HEK293 (cell line): ENCODE measurements at regions not wholly inside any gene's neighbourhood (a gene's known extent, or its start where the extent isn't known, plus 50 kb on each side); places are given as distances from the start of the nearest gene placed in this dataset.

Experiments used
- CTCF ChIA-PET: fragments of 350-600 bp; formaldehyde crosslinking; extraction: SDS; loops from one replicate; lab custom pipeline; 2021; ENCODE audit warnings: antibody characterized with exemption; lab: Yijun Ruan, JAX
- POLR2A ChIA-PET: fragments of 300-600 bp; formaldehyde crosslinking; extraction: SDS; loops from one replicate; lab custom pipeline; 2020; ENCODE audit warnings: antibody characterized with exemption, inconsistent platforms; lab: Yijun Ruan, JAX
- H3K27ac ChIP-seq: fragments of 200-500 bp; sonication (Bioruptor generic); 2 replicates; pipeline ENCODE4 v1.5.1; 2014; ENCODE audit warnings: low read depth, low read length, control low read depth, inconsistent platforms; ENCODE audit errors: extremely low read depth
- H3K36me3 ChIP-seq, 2 experiments: fragments of 200-500 bp in 1 of 2; sonication (Bioruptor generic) in 1 of 2; 1 replicate in 1 of 2; 2 replicates in 1 of 2; pipeline ENCODE4 v1.5.1; 2014 to 2017; ENCODE audit warnings: inconsistent platforms in 2 of 2, low read length in 2 of 2; ENCODE audit not compliant: control insufficient read depth in 2 of 2, insufficient read depth in 1 of 2
- H3K4me1 ChIP-seq: fragments of 200-500 bp; sonication (Bioruptor generic); 2 replicates; pipeline ENCODE4 v1.5.1; 2014; ENCODE audit warnings: mild to moderate bottlenecking, low read length, inconsistent platforms; ENCODE audit not compliant: control insufficient read depth, insufficient read depth
- H3K4me3 ChIP-seq: 2 replicates; pipeline ENCODE4 v1.5.1; 2011; ENCODE audit warnings: low read depth, mild to moderate bottlenecking, control low read depth, low read length, moderate library complexity
- H3K9me3 ChIP-seq: fragments of 200-500 bp; sonication (Bioruptor generic); 2 replicates; pipeline ENCODE4 v1.5.1; 2014; ENCODE audit warnings: low read depth, low read length, inconsistent platforms; ENCODE audit not compliant: control insufficient read depth, insufficient read depth
- FEZF1 ChIP-seq: fragments of 450-650 bp; formaldehyde crosslinking; IDR thresholded peaks from 2 replicates; pipeline ENCODE4 v1.5.1; 2016; ENCODE audit warnings: missing biosample characterization, missing genetic modification characterization
- TCF7L2 ChIP-seq: IDR thresholded peaks from 2 replicates; pipeline ENCODE4 v1.6.1; 2011; ENCODE audit warnings: low read depth, mild to moderate bottlenecking, inconsistent platforms, low read length, moderate library complexity, borderline replicate concordance
- YY1 ChIP-seq: fragments of 450-650 bp; formaldehyde crosslinking; IDR thresholded peaks from 2 replicates; pipeline ENCODE4 v1.5.1; 2018; ENCODE audit warnings: missing biosample characterization, missing genetic modification characterization
- ZBTB21 ChIP-seq: fragments of 450-650 bp; formaldehyde crosslinking; IDR thresholded peaks from 2 replicates; pipeline ENCODE4 v1.5.1; 2017; ENCODE audit warnings: missing biosample characterization, missing genetic modification characterization
- ZBTB48 ChIP-seq: fragments of 450-650 bp; formaldehyde crosslinking; IDR thresholded peaks from 2 replicates; pipeline ENCODE4 v1.5.1; 2016; ENCODE audit warnings: missing biosample characterization, missing genetic modification characterization
- ZNF157 ChIP-seq: fragments of 450-650 bp; formaldehyde crosslinking; IDR thresholded peaks from 2 replicates; pipeline ENCODE4 v1.5.1; 2016; ENCODE audit warnings: missing biosample characterization, missing genetic modification characterization
- ZNF174 ChIP-seq: fragments of 450-650 bp; formaldehyde crosslinking; IDR thresholded peaks from 2 replicates; pipeline ENCODE4 v1.5.0; 2017; ENCODE audit warnings: missing biosample characterization, mild to moderate bottlenecking, missing genetic modification characterization
- ZNF19 ChIP-seq: fragments of 450-650 bp; formaldehyde crosslinking; IDR thresholded peaks from 2 replicates; pipeline ENCODE4; 2016; ENCODE audit warnings: missing biosample characterization, missing genetic modification characterization, low read depth
- ZNF211 ChIP-seq: fragments of 450-650 bp; formaldehyde crosslinking; IDR thresholded peaks from 2 replicates; pipeline ENCODE4 v1.5.1; 2016; ENCODE audit warnings: low read depth, missing biosample characterization, missing genetic modification characterization
- ZNF223 ChIP-seq: fragments of 450-650 bp; formaldehyde crosslinking; IDR thresholded peaks from 2 replicates; pipeline ENCODE4 v1.5.1; 2016; ENCODE audit warnings: missing biosample characterization, missing genetic modification characterization
- ZNF311 ChIP-seq: fragments of 450-650 bp; formaldehyde crosslinking; IDR thresholded peaks from 2 replicates; pipeline ENCODE4 v1.5.1; 2017; ENCODE audit warnings: missing biosample characterization, missing genetic modification characterization, borderline replicate concordance
- ZNF354C ChIP-seq: fragments of 450-650 bp; formaldehyde crosslinking; IDR thresholded peaks from 2 replicates; pipeline ENCODE4 v1.5.1; 2016; ENCODE audit warnings: missing biosample characterization, missing genetic modification characterization, low read depth, borderline replicate concordance
- ZNF362 ChIP-seq: fragments of 450-650 bp; formaldehyde crosslinking; IDR thresholded peaks from 2 replicates; pipeline ENCODE4 v1.5.1; 2016; ENCODE audit warnings: missing biosample characterization, missing genetic modification characterization
- ZNF48 ChIP-seq: fragments of 450-650 bp; formaldehyde crosslinking; IDR thresholded peaks from 2 replicates; pipeline ENCODE4 v1.5.1; 2016; ENCODE audit warnings: missing biosample characterization, missing genetic modification characterization
- ZNF549 ChIP-seq: fragments of 450-650 bp; IDR thresholded peaks from 2 replicates; pipeline ENCODE4 v1.5.1; 2018; ENCODE audit warnings: missing biosample characterization, missing genetic modification characterization, mild to moderate bottlenecking, inconsistent platforms, moderate library complexity
- ZNF600 ChIP-seq: fragments of 450-650 bp; formaldehyde crosslinking; IDR thresholded peaks from 2 replicates; pipeline ENCODE4 v1.5.1; 2016; ENCODE audit warnings: missing biosample characterization, missing genetic modification characterization
- ZNF610 ChIP-seq: fragments of 450-650 bp; formaldehyde crosslinking; IDR thresholded peaks from 2 replicates; pipeline ENCODE4 v1.5.1; 2016; ENCODE audit warnings: missing biosample characterization, missing genetic modification characterization, borderline replicate concordance
- ZNF639 ChIP-seq: fragments of 450-650 bp; formaldehyde crosslinking; IDR thresholded peaks from 2 replicates; pipeline ENCODE4 v1.5.1; 2016; ENCODE audit warnings: missing biosample characterization, missing genetic modification characterization
- ZNF76 ChIP-seq: fragments of 450-650 bp; formaldehyde crosslinking; IDR thresholded peaks from 2 replicates; pipeline ENCODE4; 2016; ENCODE audit warnings: low read depth, missing biosample characterization, missing genetic modification characterization, borderline replicate concordance
- ZSCAN16 ChIP-seq: fragments of 450-650 bp; formaldehyde crosslinking; IDR thresholded peaks from 2 replicates; pipeline ENCODE4 v1.5.1; 2016; ENCODE audit warnings: missing biosample characterization, missing genetic modification characterization
- TF ChIP-seq, protein P1 (sequence below): fragments of 450-650 bp; formaldehyde crosslinking; IDR thresholded peaks from 2 replicates; pipeline ENCODE4 v1.5.1; 2016; ENCODE audit warnings: missing biosample characterization, missing genetic modification characterization, low read depth
- TF ChIP-seq, protein P2 (sequence below): fragments of 450-650 bp; formaldehyde crosslinking; IDR thresholded peaks from 2 replicates; pipeline ENCODE4 v1.5.1; 2016; ENCODE audit warnings: missing biosample characterization, missing genetic modification characterization
- TF ChIP-seq, protein P3 (sequence below): fragments of 450-650 bp; formaldehyde crosslinking; IDR thresholded peaks from 2 replicates; pipeline ENCODE4 v1.5.1; 2016; ENCODE audit warnings: missing biosample characterization, missing genetic modification characterization
- TF ChIP-seq, protein P4 (sequence below): fragments of 450-650 bp; formaldehyde crosslinking; IDR thresholded peaks from 2 replicates; pipeline ENCODE4 v1.5.1; 2016; ENCODE audit warnings: missing biosample characterization, missing genetic modification characterization

DNA sequence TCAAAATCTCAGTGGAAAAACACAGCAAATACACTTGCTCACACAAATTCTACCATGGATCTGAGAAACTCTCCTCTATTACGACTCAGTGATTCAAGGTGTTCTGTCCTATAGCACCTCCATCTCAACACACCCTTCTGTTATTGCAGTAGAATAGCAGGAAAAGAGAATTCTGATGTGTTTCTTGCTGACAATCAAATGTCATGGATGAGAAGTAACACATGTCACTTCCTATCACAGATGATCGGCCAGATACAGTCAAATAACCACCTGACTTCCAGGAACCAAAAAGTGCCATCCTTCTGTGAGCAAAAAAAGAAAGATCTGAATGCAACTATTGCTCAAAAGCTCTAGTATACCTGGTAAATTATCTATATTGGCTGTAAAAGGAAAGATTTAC, 734.2 kb upstream of the GBE1 start:
- no peak for TF ChIP-seq ZNF610 (tag by site-specific recombination)
- TF ChIP-seq, protein P1, sequence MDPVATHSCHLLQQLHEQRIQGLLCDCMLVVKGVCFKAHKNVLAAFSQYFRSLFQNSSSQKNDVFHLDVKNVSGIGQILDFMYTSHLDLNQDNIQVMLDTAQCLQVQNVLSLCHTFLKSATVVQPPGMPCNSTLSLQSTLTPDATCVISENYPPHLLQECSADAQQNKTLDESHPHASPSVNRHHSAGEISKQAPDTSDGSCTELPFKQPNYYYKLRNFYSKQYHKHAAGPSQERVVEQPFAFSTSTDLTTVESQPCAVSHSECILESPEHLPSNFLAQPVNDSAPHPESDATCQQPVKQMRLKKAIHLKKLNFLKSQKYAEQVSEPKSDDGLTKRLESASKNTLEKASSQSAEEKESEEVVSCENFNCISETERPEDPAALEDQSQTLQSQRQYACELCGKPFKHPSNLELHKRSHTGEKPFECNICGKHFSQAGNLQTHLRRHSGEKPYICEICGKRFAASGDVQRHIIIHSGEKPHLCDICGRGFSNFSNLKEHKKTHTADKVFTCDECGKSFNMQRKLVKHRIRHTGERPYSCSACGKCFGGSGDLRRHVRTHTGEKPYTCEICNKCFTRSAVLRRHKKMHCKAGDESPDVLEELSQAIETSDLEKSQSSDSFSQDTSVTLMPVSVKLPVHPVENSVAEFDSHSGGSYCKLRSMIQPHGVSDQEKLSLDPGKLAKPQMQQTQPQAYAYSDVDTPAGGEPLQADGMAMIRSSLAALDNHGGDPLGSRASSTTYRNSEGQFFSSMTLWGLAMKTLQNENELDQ (tag by site-specific recombination), result no peak
- TF ChIP-seq ZNF600, result no peak
- TF ChIP-seq ZNF223 (tag by site-specific recombination), result no peak
- TF ChIP-seq YY1 (tag by site-specific recombination), result no peak
- TF ChIP-seq ZSCAN16 (tag by site-specific recombination), result no peak
- no peak overlapping the region for H3K27ac ChIP-seq
- no peak overlapping the region for H3K4me3 ChIP-seq
- no peaks in the 10 kb centered on the region for H3K9me3 ChIP-seq
- no peaks in the 10 kb centered on the region for H3K36me3 ChIP-seq
- H3K4me1 ChIP-seq, result no peaks in the 10 kb centered on the region
- POLR2A ChIA-PET, result no interaction called here
- CTCF ChIA-PET, result interaction anchor here (0.6 kb wide), 1 partner anchor 18 kb away, joined by 3 read pairs; no protein-coding TSS in a partner anchor

DNA sequence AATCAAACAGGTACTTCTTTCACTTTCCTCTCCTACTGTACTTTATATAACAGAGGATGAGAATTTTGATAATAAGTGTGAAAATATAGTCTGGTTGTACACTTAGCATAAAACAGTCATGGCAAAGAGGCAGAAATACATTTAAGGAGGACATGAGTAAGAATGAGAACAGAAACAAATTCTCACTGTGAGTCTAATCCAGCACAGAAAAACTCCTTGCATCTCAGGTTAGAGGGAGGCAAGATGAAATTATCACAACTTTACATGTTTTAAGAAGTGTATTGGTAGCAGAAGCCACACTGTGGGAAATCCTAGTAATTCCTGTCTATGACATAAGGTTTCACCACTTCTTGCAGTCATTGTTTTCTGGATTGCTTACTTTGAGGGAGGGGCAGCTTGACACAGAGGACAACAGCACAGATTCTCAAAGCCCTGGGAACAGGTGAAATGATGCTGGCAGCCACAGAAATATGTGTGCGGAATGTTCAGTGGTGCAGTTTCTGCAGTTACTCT, 733.6 kb upstream of the GBE1 start:
- H3K36me3 ChIP-seq, result no peaks in the 10 kb centered on the region
- POLR2A ChIA-PET, result no interaction called here
- TF ChIP-seq TCF7L2 (no peak), ZNF48 (tag by site-specific recombination) (no peak), ZNF76 (no peak), ZNF639 (no peak), ZBTB21 (tag by site-specific recombination) (no peak), ZNF311 (tag by site-specific recombination) (no peak)
- TF ChIP-seq, protein P2, sequence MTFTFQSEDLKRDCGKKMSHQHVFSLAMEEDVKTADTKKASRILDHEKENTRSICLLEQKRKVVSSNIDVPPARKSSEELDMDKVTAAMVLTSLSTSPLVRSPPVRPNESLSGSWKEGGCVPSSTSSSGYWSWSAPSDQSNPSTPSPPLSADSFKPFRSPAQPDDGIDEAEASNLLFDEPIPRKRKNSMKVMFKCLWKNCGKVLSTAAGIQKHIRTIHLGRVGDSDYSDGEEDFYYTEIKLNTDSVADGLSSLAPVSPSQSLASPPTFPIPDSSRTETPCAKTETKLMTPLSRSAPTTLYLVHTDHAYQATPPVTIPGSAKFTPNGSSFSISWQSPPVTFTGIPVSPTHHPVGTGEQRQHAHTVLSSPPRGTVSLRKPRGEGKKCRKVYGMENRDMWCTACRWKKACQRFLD, result no peak
- H3K9me3 ChIP-seq, result no peaks in the 10 kb centered on the region
- CTCF ChIA-PET, result no interaction called here
- H3K4me1 ChIP-seq, result no peaks in the 10 kb centered on the region
- no peak overlapping the region for H3K4me3 ChIP-seq
- no peak overlapping the region for H3K27ac ChIP-seq

- H3K9me3 ChIP-seq, result no peaks in the 10 kb centered on the region
- ChIA-PET CTCF (no interaction called here), POLR2A (no interaction called here)
- H3K27ac ChIP-seq, result no peak overlapping the region
- H3K36me3 ChIP-seq, result no peaks in the 10 kb centered on the region
- no peaks in the 10 kb centered on the region for H3K4me1 ChIP-seq
- H3K4me3 ChIP-seq, result no peak overlapping the region
- TF ChIP-seq ZNF362 (tag by site-specific recombination) (no peak), FEZF1 (no peak), ZBTB48 (tag by site-specific recombination) (no peak), ZNF157 (tag by site-specific recombination) (no peak), ZNF211 (tag by site-specific recombination) (no peak), ZNF549 (no peak), ZNF174 (tag by site-specific recombination) (no peak), ZNF354C (tag by site-specific recombination) (no peak), ZNF19 (no peak)
- TF ChIP-seq, protein P3, sequence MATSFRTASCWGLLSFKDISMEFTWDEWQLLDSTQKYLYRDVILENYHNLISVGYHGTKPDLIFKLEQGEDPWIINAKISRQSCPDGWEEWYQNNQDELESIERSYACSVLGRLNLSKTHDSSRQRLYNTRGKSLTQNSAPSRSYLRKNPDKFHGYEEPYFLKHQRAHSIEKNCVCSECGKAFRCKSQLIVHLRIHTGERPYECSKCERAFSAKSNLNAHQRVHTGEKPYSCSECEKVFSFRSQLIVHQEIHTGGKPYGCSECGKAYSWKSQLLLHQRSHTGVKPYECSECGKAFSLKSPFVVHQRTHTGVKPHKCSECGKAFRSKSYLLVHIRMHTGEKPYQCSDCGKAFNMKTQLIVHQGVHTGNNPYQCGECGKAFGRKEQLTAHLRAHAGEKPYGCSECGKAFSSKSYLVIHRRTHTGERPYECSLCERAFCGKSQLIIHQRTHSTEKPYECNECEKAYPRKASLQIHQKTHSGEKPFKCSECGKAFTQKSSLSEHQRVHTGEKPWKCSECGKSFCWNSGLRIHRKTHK (tag by site-specific recombination), result no peak
- TF ChIP-seq, protein P4, sequence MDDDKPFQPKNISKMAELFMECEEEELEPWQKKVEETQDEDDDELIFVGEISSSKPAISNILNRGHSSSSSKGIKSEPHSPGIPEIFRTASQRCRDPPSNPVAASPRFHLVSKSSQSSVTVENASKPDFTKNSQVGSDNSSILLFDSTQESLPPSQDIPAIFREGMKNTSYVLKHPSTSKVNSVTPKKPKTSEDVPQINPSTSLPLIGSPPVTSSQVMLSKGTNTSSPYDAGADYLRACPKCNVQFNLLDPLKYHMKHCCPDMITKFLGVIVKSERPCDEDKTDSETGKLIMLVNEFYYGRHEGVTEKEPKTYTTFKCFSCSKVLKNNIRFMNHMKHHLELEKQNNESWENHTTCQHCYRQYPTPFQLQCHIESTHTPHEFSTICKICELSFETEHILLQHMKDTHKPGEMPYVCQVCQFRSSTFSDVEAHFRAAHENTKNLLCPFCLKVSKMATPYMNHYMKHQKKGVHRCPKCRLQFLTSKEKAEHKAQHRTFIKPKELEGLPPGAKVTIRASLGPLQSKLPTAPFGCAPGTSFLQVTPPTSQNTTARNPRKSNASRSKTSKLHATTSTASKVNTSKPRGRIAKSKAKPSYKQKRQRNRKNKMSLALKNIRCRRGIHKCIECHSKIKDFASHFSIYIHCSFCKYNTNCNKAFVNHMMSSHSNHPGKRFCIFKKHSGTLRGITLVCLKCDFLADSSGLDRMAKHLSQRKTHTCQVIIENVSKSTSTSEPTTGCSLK (tag by site-specific recombination), result no peak
Observed at GRCh38 chr3:82493858-82494257, 732.4 kb upstream of the GBE1 start.
